DLD1 (cell line): ENCODE measurements at regions not wholly inside any gene's neighbourhood (a gene's known extent, or its start where the extent isn't known, plus 50 kb on each side); places are given as distances from the start of the nearest gene placed in this dataset.

Experiments
- in situ Hi-C: cut with HindIII; loops from 2 replicates; pipeline ENCODE4 v1.10.0; 2017; ENCODE audit warnings: low sequenced_read_pairs

GRCh38 chr11:30153008-30153407 lies 77.8 kb upstream of the FSHB start:
- in situ Hi-C loops = no loop called here

- in situ Hi-C loops = no loop called here
Observed at GRCh38 chr11:30155428-30155827, 75.4 kb upstream of the FSHB start.

GRCh38 chr11:30159546-30159945 lies 71.3 kb upstream of the FSHB start:
- in situ Hi-C loops = no loop called here

GRCh38 chr11:30165652-30166051 lies 65.2 kb upstream of the FSHB start:
- in situ Hi-C loops = no loop called here

- in situ Hi-C loops = no loop called here
Observed at GRCh38 chr11:30171661-30172060, 59.2 kb upstream of the FSHB start.

- in situ Hi-C loops = no loop called here
Observed at GRCh38 chr11:30172158-30172557, 58.7 kb upstream of the FSHB start.

GRCh38 chr11:30172883-30173311 lies 57.9 kb upstream of the FSHB start:
- in situ Hi-C loops = no loop called here

GRCh38 chr11:30174265-30175020 lies 56.4 kb upstream of the FSHB start:
- in situ Hi-C loops = no loop called here
